GM13977 (cell line): ENCODE measurements at regions not wholly inside any gene's neighbourhood (a gene's known extent, or its start where the extent isn't known, plus 50 kb on each side); places are given as distances from the start of the nearest gene placed in this dataset.

Experiments used
- DNase-seq: peaks from one replicate; pipeline ENCODE4 v3.0.0; 2012; ENCODE audit warnings: low spot score
- CTCF ChIP-seq: IDR thresholded peaks from 2 replicates; pipeline ENCODE4 v1.5.1; 2012; ENCODE audit warnings: mild to moderate bottlenecking, control low read depth; ENCODE audit not compliant: insufficient read depth; ENCODE audit errors: extremely low read depth, missing control alignments
- in situ Hi-C: fragments of 300-500 bp; cut with MboI; formaldehyde crosslinking; loops from one replicate; pipeline ENCODE4 v1.12.0; 2022; ENCODE audit warnings: low sequenced_read_pairs, low pct_unique_long_range_greater_than_20kb, mixed read lengths, inconsistent platforms; ENCODE audit not compliant: unreplicated experiment

GRCh38 chr2:177322801-177323261, 58.3 kb upstream of the NFE2L2 start:
- in situ Hi-C loops = no loop called here
- DNase-seq = no peak
- TF ChIP-seq CTCF = no peak

- in situ Hi-C loops = loop anchor here (25.0 kb wide), 1 partner anchor 288 kb away; a partner anchor contains a TSS
- TF ChIP-seq CTCF = no peak
- no peak for DNase-seq
These were observed 60.3 kb upstream of the NFE2L2 start for GRCh38 chr2:177324797-177325196.

- in situ Hi-C loops = loop anchor here (25.0 kb wide), 1 partner anchor 287 kb away; a partner anchor contains a TSS
- TF ChIP-seq CTCF = no peak
- no peak for DNase-seq
These were observed 61.0 kb upstream of the NFE2L2 start for GRCh38 chr2:177325554-177325953.

- no peak for TF ChIP-seq CTCF
These were observed 61.5 kb upstream of the NFE2L2 start for GRCh38 chr2:177326005-177326404.

GRCh38 chr2:177326591-177326990, 62.1 kb upstream of the NFE2L2 start:
- in situ Hi-C loops = loop anchor here (25.0 kb wide), 1 partner anchor 286 kb away; a partner anchor contains a TSS
- no peak for TF ChIP-seq CTCF
- no peak for DNase-seq

More at GRCh38 chr2:177326005-177326404, 61.5 kb upstream of the NFE2L2 start:
- in situ Hi-C loops = loop anchor here (25.0 kb wide), 1 partner anchor 286 kb away; a partner anchor contains a TSS
- no peak for DNase-seq

- in situ Hi-C loops = loop anchor here (25.0 kb wide), 1 partner anchor 285 kb away; a partner anchor contains a TSS
- no peak for TF ChIP-seq CTCF
- no peak for DNase-seq
These were observed 62.5 kb upstream of the NFE2L2 start for GRCh38 chr2:177327009-177327408.

- in situ Hi-C loops = loop anchor here (25.0 kb wide), 1 partner anchor 284 kb away; a partner anchor contains a TSS
- TF ChIP-seq CTCF = no peak
- no peak for DNase-seq
These were observed 63.5 kb upstream of the NFE2L2 start for GRCh38 chr2:177328056-177328455.
